MM.1S (cell line): ENCODE measurements at regions not wholly inside any gene's neighbourhood (a gene's known extent, or its start where the extent isn't known, plus 50 kb on each side); places are given as distances from the start of the nearest gene placed in this dataset.

Source experiments
- DNase-seq: peaks from one replicate; pipeline ENCODE4 v3.0.0-alpha.2; 2015
- H2AFZ ChIP-seq: fragments of 300-600 bp; sonication (generic); 2 replicates; pipeline ENCODE4 v1.6.0; 2016; ENCODE audit warnings: antibody characterized with exemption, low read length
- H3F3A ChIP-seq: fragments of 300-600 bp; sonication (generic); 2 replicates; pipeline ENCODE4 v1.6.1; 2016; ENCODE audit warnings: mild to moderate bottlenecking, antibody characterized with exemption, low read length, moderate library complexity, mixed read lengths; ENCODE audit not compliant: insufficient read depth
- H3K27ac ChIP-seq: fragments of 300-600 bp; sonication (generic); 2 replicates; pipeline ENCODE4 v1.5.1; 2016; ENCODE audit warnings: mild to moderate bottlenecking, low read length
- H3K27me3 ChIP-seq: fragments of 300-600 bp; sonication (generic); replicated peaks from 2 replicates; pipeline ENCODE4 v1.6.0; 2016; ENCODE audit warnings: low read length; ENCODE audit not compliant: insufficient read depth
- H3K36me3 ChIP-seq: fragments of 300-600 bp; sonication (generic); replicated peaks from 2 replicates; pipeline ENCODE4 v1.6.1; 2016; ENCODE audit warnings: mild to moderate bottlenecking, low read length, mixed read lengths; ENCODE audit not compliant: insufficient read depth
- H3K4me1 ChIP-seq: fragments of 300-600 bp; sonication (generic); 2 replicates; pipeline ENCODE4 v1.6.1; 2016; ENCODE audit warnings: low read length, mixed read lengths
- H3K4me2 ChIP-seq: fragments of 300-600 bp; sonication (generic); 2 replicates; pipeline ENCODE4 v1.6.0; 2016; ENCODE audit warnings: low read depth, low read length
- H3K4me3 ChIP-seq: fragments of 300-600 bp; sonication (generic); 2 replicates; pipeline ENCODE4 v1.5.1; 2016; ENCODE audit warnings: low read length, mixed read lengths
- H3K79me2 ChIP-seq: fragments of 300-600 bp; sonication (generic); 2 replicates; pipeline ENCODE4 v1.6.1; 2016; ENCODE audit warnings: mixed run types, low read length, mixed read lengths
- H3K9ac ChIP-seq: fragments of 300-600 bp; sonication (generic); 2 replicates; pipeline ENCODE4 v1.6.1; 2016; ENCODE audit warnings: low read length, mixed read lengths
- H3K9me2 ChIP-seq: fragments of 300-600 bp; sonication (generic); replicated peaks from 2 replicates; pipeline ENCODE4 v1.6.1; 2016; ENCODE audit warnings: mild to moderate bottlenecking, low read length, mixed read lengths; ENCODE audit not compliant: insufficient read depth
- H3K9me3 ChIP-seq: fragments of 300-600 bp; sonication (generic); replicated peaks from 2 replicates; pipeline ENCODE4 v1.6.1; 2016; ENCODE audit warnings: mild to moderate bottlenecking, low read length, mixed read lengths; ENCODE audit not compliant: insufficient read depth
- H4K20me1 ChIP-seq: fragments of 300-600 bp; sonication (generic); 2 replicates; pipeline ENCODE4 v1.6.1; 2016; ENCODE audit warnings: mild to moderate bottlenecking, low read length, moderate library complexity, mixed read lengths; ENCODE audit not compliant: insufficient read depth
- CTCF ChIP-seq: fragments of 300-600 bp; sonication (generic); IDR thresholded peaks from 2 replicates; pipeline ENCODE4 v1.5.1; 2016; ENCODE audit warnings: antibody characterized with exemption, low read length, mixed read lengths
- EZH2 ChIP-seq: fragments of 300-600 bp; sonication (generic); optimal IDR thresholded peaks from 2 replicates; pipeline ENCODE3; 2017; ENCODE audit warnings: low read depth, mild to moderate bottlenecking, antibody characterized with exemption, low read length, mixed read lengths
- EZH2phosphoT487 ChIP-seq: fragments of 300-600 bp; sonication (generic); IDR thresholded peaks from 2 replicates; pipeline ENCODE4 v1.6.1; 2018; ENCODE audit warnings: antibody characterized with exemption, low read length

GRCh38 chr14:99029145-99029915 lies 242.7 kb downstream of the BCL11B start:
- H3K36me3 ChIP-seq = no peaks in the 10 kb centered on the region
- H3K79me2 ChIP-seq = no peaks in the 10 kb centered on the region
- H4K20me1 ChIP-seq = no peaks in the 10 kb centered on the region
- H3K9ac ChIP-seq = no peak overlapping the region
- H3K9me3 ChIP-seq = no peaks in the 10 kb centered on the region
- H3F3A ChIP-seq = no peaks in the 10 kb centered on the region
- no peak overlapping the region for H2AFZ ChIP-seq
- no peaks in the 10 kb centered on the region for H3K9me2 ChIP-seq
- H3K27me3 ChIP-seq = no peaks in the 10 kb centered on the region
- DNase-seq = no peak
- no peak overlapping the region for H3K27ac ChIP-seq
- no peak overlapping the region for H3K4me3 ChIP-seq
- H3K4me1 ChIP-seq = no peaks in the 10 kb centered on the region
- TF ChIP-seq EZH2 (no peak), CTCF (no peak), EZH2phosphoT487 (no peak)
- H3K4me2 ChIP-seq = no peak overlapping the region

- Histone ChIP-seq H2AFZ (no peak overlapping the region), H3K9me3 (no peaks in the 10 kb centered on the region), H4K20me1 (no peaks in the 10 kb centered on the region), H3K4me3 (no peak overlapping the region), H3K27ac (no peak overlapping the region), H3K4me1 (no peaks in the 10 kb centered on the region), H3K79me2 (no peaks in the 10 kb centered on the region), H3F3A (no peaks in the 10 kb centered on the region), H3K36me3 (no peaks in the 10 kb centered on the region), H3K27me3 (no peaks in the 10 kb centered on the region), H3K9me2 (no peaks in the 10 kb centered on the region), H3K4me2 (no peak overlapping the region), H3K9ac (no peak overlapping the region)
- DNase-seq = no peak
- TF ChIP-seq EZH2 (no peak), CTCF (no peak), EZH2phosphoT487 (no peak)
These were observed 242.1 kb downstream of the BCL11B start for GRCh38 chr14:99029916-99030305.

GRCh38 chr14:99030454-99030853 lies 241.5 kb downstream of the BCL11B start:
- Histone ChIP-seq H3F3A (no peaks in the 10 kb centered on the region), H3K9me3 (no peaks in the 10 kb centered on the region), H3K9ac (no peak overlapping the region), H3K4me1 (no peaks in the 10 kb centered on the region), H2AFZ (no peak overlapping the region), H3K36me3 (no peaks in the 10 kb centered on the region), H4K20me1 (no peaks in the 10 kb centered on the region), H3K27me3 (no peaks in the 10 kb centered on the region), H3K4me2 (no peak overlapping the region), H3K4me3 (no peak overlapping the region), H3K79me2 (no peaks in the 10 kb centered on the region), H3K9me2 (no peaks in the 10 kb centered on the region), H3K27ac (no peak overlapping the region)
- TF ChIP-seq EZH2phosphoT487 (no peak), EZH2 (no peak), CTCF (no peak)
- no peak for DNase-seq
